Keratinocyte (primary cell): ENCODE measurements at regions not wholly inside any gene's neighbourhood (a gene's known extent, or its start where the extent isn't known, plus 50 kb on each side); places are given as distances from the start of the nearest gene placed in this dataset.

Experiments
- DNase-seq: peaks from one replicate; pipeline ENCODE4 v3.0.0-alpha.2; 2011; ENCODE audit warnings: low read depth, missing footprints, low spot score
- FAIRE-seq: peaks from 2 replicates; lab custom pipeline; 2011; peaks lifted over from hg19 to GRCh38; lab: Jason Lieb, UNC
- H2AFZ ChIP-seq: 2 replicates; pipeline ENCODE4 v1.6.0; 2012; ENCODE audit warnings: low read length, control low read depth, inconsistent platforms; ENCODE audit not compliant: control insufficient read depth
- H3K27ac ChIP-seq: 2 replicates; pipeline ENCODE4 v1.5.1; 2011; ENCODE audit warnings: low read length; ENCODE audit not compliant: control insufficient read depth, insufficient read depth
- H3K27me3 ChIP-seq: 3 replicates; pipeline ENCODE4 v1.6.0; 2011; ENCODE audit warnings: low read length; ENCODE audit not compliant: control insufficient read depth, insufficient read depth; ENCODE audit errors: extremely low read depth
- H3K36me3 ChIP-seq, 2 experiments: 2 replicates in 1 of 2; 3 replicates in 1 of 2; pipeline ENCODE4 v1.5.1; 2011; ENCODE audit warnings: low read length in 2 of 2, mild to moderate bottlenecking in 1 of 2; ENCODE audit not compliant: control insufficient read depth in 2 of 2, insufficient read depth in 2 of 2; ENCODE audit errors: extremely low read depth in 1 of 2
- H3K4me1 ChIP-seq: 3 replicates; pipeline ENCODE4 v1.5.1; 2011; ENCODE audit warnings: low read length; ENCODE audit not compliant: control insufficient read depth, insufficient read depth; ENCODE audit errors: extremely low read depth
- H3K4me2 ChIP-seq: 3 replicates; pipeline ENCODE4 v1.6.0; 2011; ENCODE audit warnings: low read depth, low read length; ENCODE audit not compliant: control insufficient read depth, insufficient read depth; ENCODE audit errors: extremely low read depth
- H3K4me3 ChIP-seq, 3 experiments: fragments of 200-600 bp in 1 of 3; sonication (generic) in 1 of 3; 2 replicates in 2 of 3; 3 replicates in 1 of 3; pipeline ENCODE4 v1.5.1; 2011 to 2016; ENCODE audit warnings: low read length in 3 of 3, mild to moderate bottlenecking in 3 of 3, control low read depth in 2 of 3, inconsistent platforms in 1 of 3, low read depth in 1 of 3, mixed read lengths in 1 of 3, mixed run types in 1 of 3, moderate library complexity in 1 of 3; ENCODE audit not compliant: control insufficient read depth in 2 of 3, insufficient read depth in 2 of 3; ENCODE audit errors: extremely low read depth in 1 of 3
- H3K79me2 ChIP-seq: 2 replicates; pipeline ENCODE4 v1.6.0; 2012; ENCODE audit warnings: low read length; ENCODE audit not compliant: control insufficient read depth, insufficient read depth
- H3K9ac ChIP-seq: 3 replicates; pipeline ENCODE4 v1.6.0; 2011; ENCODE audit warnings: low read length; ENCODE audit not compliant: control insufficient read depth, insufficient read depth; ENCODE audit errors: extremely low read depth
- H3K9me1 ChIP-seq: 3 replicates; pipeline ENCODE4 v1.6.0; 2011; ENCODE audit warnings: low read length; ENCODE audit not compliant: control insufficient read depth, insufficient read depth; ENCODE audit errors: extremely low read depth
- H3K9me3 ChIP-seq: 2 replicates; pipeline ENCODE4 v1.5.1; 2012; ENCODE audit warnings: low read depth, low read length; ENCODE audit not compliant: control insufficient read depth
- H4K20me1 ChIP-seq: 3 replicates; pipeline ENCODE4 v1.6.0; 2011; ENCODE audit warnings: low read length; ENCODE audit not compliant: control insufficient read depth, insufficient read depth; ENCODE audit errors: extremely low read depth
- EZH2 ChIP-seq: IDR thresholded peaks from one replicate; pipeline ENCODE4 v1.6.1; 2012; ENCODE audit warnings: inconsistent platforms, mild to moderate bottlenecking, low read length, moderate library complexity
- dilution Hi-C: fragments of 300-500 bp; cut with MboI; formaldehyde crosslinking; loops from one replicate; pipeline ENCODE4 v1.7.0; 2020; ENCODE audit warnings: low sequenced_read_pairs; ENCODE audit not compliant: extremely low pct_ligation_motif_present
- TF ChIP-seq, protein P1 (sequence below), 3 experiments: IDR thresholded peaks in 1 of 3; conservative IDR thresholded peaks in 1 of 3; optimal IDR thresholded peaks in 1 of 3; 2 replicates in 2 of 3; 3 replicates in 1 of 3; pipeline versions ENCODE3 to v1.5.1; 2011; ENCODE audit warnings: low read length in 3 of 3, mild to moderate bottlenecking in 3 of 3, moderate library complexity in 2 of 3, control low read depth in 1 of 3, inconsistent platforms in 1 of 3; ENCODE audit not compliant: insufficient read depth in 2 of 3; ENCODE audit errors: extremely low read depth in 1 of 3

DNA sequence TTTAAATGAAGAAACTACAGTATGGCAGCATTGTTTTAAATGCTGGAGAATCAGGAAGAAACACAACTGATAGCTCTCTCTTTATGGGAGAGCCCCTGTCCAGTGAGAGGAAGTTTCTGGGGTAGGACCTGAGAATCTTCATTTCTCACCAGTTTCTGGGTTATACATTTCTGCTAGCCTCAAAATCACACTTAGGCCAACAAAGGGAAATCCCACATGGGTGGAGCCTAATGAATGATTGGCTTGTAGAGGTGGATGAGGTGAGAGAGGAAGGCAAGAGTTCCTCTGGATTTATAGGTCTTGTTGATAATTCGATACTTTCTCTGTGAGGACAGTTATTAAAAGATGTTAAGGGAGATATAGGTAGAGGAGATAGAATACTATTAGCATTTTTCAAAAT lies 1397.3 kb upstream of the TENM4 start:
- H3K27ac ChIP-seq, result no peak overlapping the region
- TF ChIP-seq, protein P1, sequence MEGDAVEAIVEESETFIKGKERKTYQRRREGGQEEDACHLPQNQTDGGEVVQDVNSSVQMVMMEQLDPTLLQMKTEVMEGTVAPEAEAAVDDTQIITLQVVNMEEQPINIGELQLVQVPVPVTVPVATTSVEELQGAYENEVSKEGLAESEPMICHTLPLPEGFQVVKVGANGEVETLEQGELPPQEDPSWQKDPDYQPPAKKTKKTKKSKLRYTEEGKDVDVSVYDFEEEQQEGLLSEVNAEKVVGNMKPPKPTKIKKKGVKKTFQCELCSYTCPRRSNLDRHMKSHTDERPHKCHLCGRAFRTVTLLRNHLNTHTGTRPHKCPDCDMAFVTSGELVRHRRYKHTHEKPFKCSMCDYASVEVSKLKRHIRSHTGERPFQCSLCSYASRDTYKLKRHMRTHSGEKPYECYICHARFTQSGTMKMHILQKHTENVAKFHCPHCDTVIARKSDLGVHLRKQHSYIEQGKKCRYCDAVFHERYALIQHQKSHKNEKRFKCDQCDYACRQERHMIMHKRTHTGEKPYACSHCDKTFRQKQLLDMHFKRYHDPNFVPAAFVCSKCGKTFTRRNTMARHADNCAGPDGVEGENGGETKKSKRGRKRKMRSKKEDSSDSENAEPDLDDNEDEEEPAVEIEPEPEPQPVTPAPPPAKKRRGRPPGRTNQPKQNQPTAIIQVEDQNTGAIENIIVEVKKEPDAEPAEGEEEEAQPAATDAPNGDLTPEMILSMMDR (optimal IDR thresholded peaks at IDR 0.05 in 1 of 3, IDR thresholded peaks at IDR 0.05 in 1 of 3, conservative IDR thresholded peaks at IDR 0.05 in 1 of 3; ENCODE audit: extremely low read depth in 1 of 3, insufficient read depth in 2 of 3, low read length in 3 of 3), result no peak
- TF ChIP-seq EZH2, result no peak
- dilution Hi-C loops, result no loop called here
- H3K27me3 ChIP-seq, result no peaks in the 10 kb centered on the region
- H2AFZ ChIP-seq, result no peak overlapping the region
- no peaks in the 10 kb centered on the region for H3K9me3 ChIP-seq
- H3K4me1 ChIP-seq, result no peaks in the 10 kb centered on the region
- no peaks in the 10 kb centered on the region for H3K36me3 ChIP-seq
- no peaks in the 10 kb centered on the region for H4K20me1 ChIP-seq
- DNase-seq, result no peak
- H3K4me2 ChIP-seq, result no peak overlapping the region
- no peak overlapping the region for H3K9ac ChIP-seq
- H3K4me3 ChIP-seq, result no peak overlapping the region
- no peak for FAIRE-seq
- no peaks in the 10 kb centered on the region for H3K79me2 ChIP-seq
- H3K9me1 ChIP-seq, result no peaks in the 10 kb centered on the region

DNA sequence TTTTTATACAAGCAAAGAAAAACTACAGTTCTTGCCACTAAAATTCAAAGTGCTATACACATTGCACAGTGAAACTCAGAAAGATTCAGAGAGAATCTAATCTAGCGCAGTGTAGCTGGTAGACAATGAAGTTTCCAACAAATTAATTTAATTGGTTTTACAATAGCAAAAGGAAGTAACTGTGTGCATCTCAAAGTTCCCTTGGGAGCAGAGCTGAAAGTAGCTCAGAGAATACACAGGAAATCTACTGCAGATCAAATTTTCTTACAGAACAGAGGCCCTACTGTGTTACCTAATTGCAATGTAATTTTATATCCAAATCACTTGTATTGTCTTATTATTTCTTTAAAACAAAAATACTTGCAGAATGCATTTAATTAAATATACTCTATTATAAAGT lies 1396.2 kb upstream of the TENM4 start:
- Histone ChIP-seq H3K9ac (no peak overlapping the region), H4K20me1 (no peaks in the 10 kb centered on the region), H3K9me1 (no peaks in the 10 kb centered on the region), H3K4me3 (no peak overlapping the region), H3K27ac (no peak overlapping the region), H3K4me1 (no peaks in the 10 kb centered on the region), H3K4me2 (no peak overlapping the region), H3K27me3 (no peaks in the 10 kb centered on the region), H3K9me3 (no peaks in the 10 kb centered on the region), H3K36me3 (no peaks in the 10 kb centered on the region), H2AFZ (no peak overlapping the region), H3K79me2 (no peaks in the 10 kb centered on the region)
- DNase-seq (no peak), FAIRE-seq (no peak)
- dilution Hi-C loops, result no loop called here
- TF ChIP-seq, protein P1 (optimal IDR thresholded peaks at IDR 0.05 in 1 of 3, IDR thresholded peaks at IDR 0.05 in 1 of 3, conservative IDR thresholded peaks at IDR 0.05 in 1 of 3; ENCODE audit: extremely low read depth in 1 of 3, insufficient read depth in 2 of 3, low read length in 3 of 3), result no peak
- TF ChIP-seq EZH2, result no peak
